ENCODE measurements at regions not wholly inside any gene's neighbourhood (a gene's known extent, or its start where the extent isn't known, plus 50 kb on each side); places are given as distances from the start of the nearest gene placed in this dataset.

DNA sequence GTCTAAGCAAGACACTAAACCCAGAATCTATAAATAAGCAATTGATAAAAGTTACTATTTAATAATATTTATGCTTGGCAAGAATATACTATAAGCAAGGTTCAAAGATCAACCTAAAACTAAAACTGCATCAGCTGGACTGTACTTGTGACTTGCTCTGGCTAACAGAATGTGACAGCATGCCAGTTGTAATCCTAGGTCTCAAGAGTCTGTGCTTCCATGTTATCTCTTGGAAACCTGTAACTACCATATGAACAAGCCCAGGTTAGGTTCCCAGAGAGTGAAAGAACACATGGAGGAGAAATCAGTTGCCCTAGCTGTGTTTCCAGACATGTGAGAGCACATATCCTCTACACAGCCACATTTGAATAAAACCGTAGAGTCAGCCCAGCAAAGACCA lies 297.4 kb downstream of the CDH2 start:
- Histone ChIP-seq H3K27ac (replicated peaks; ENCODE audit: low read length) (no peak overlapping the region), H3K4me2 (ENCODE audit: insufficient read depth, low read length, poor library complexity, severe bottlenecking) (no peak overlapping the region), H2AFZ (ENCODE audit: low read length) (no peak overlapping the region), H3K23ac (ENCODE audit: low read depth, low read length, poor library complexity) (no peak overlapping the region), H4K8ac (ENCODE audit: low read depth, low read length) (no peak overlapping the region), H3K9ac (ENCODE audit: low read depth, low read length, poor library complexity) (no peak overlapping the region), H2BK12ac (ENCODE audit: low read length) (no peak overlapping the region), H2BK120ac (ENCODE audit: low read depth, low read length) (no peak overlapping the region), H2AK5ac (ENCODE audit: low read depth, low read length) (no peak overlapping the region), H3K4me3 (ENCODE audit: low read length in 2 of 2) (no peak overlapping the region), H3K79me1 (ENCODE audit: low read depth, low read length) (no peaks in the 10 kb centered on the region), H3K9me3 (replicated peaks in 1 of 2; ENCODE audit: control insufficient read depth in 2 of 2, insufficient read depth in 1 of 2, low read depth in 1 of 2, low read length in 2 of 2) (no peaks in the 10 kb centered on the region), H3K14ac (ENCODE audit: low read length) (no peak overlapping the region), H3K18ac (ENCODE audit: low read length) (no peak overlapping the region), H3K4ac (ENCODE audit: low read length) (no peak overlapping the region), H4K91ac (ENCODE audit: low read depth, low read length, poor library complexity) (no peak overlapping the region), H3K36me3 (replicated peaks in 1 of 2; ENCODE audit: control insufficient read depth in 2 of 2, insufficient read depth in 2 of 2, low read length in 2 of 2) (no peaks in the 10 kb centered on the region), H3K27me3 (ENCODE audit: control insufficient read depth in 3 of 3, insufficient read depth in 3 of 3, low read depth in 1 of 3, low read length in 3 of 3) (no peaks in the 10 kb centered on the region), H2BK5ac (ENCODE audit: low read length) (no peak overlapping the region), H3K4me1 (ENCODE audit: control insufficient read depth in 2 of 2, insufficient read depth in 1 of 2, low read depth in 1 of 2, low read length in 2 of 2) (peaks cover 0 to 2% of the 10 kb centered on the region in 2 donors), H2BK15ac (ENCODE audit: low read length) (no peak overlapping the region)
- no CpG with 5 or more reads among the region's 1 CpG for whole genome bisulfite sequencing, 2 donors (ENCODE audit: extremely low coverage in 2 of 2, insufficient read length in 2 of 2, insufficient replicate concordance in 1 of 2)
- DNase-seq (ENCODE audit: low spot score): no peak

DNA sequence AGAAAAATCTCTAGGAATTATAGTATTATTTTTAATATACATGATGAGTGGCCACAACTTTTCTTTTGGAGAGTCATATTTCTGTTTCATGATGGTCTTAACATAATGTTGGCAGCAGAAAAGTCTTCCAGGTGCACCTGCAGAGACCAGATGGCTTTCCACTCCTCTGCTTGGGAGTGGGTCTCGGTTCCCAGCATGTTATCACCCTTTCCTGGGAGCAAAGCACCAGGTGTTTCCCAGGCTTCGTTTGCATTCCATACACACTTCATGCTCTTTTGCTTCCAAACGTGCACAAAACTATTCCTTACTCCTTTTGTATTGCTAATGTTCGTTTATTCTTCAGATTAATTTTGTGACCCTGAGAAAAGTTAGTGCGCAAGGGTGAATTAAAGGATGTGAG lies 305.2 kb downstream of the CDH2 start:
- no peak overlapping the region for H2BK15ac ChIP-seq (ENCODE audit: low read length)
- H2BK120ac ChIP-seq (ENCODE audit: low read depth, low read length): no peak overlapping the region
- no peaks in the 10 kb centered on the region for H3K79me1 ChIP-seq (ENCODE audit: low read depth, low read length)
- H3K4me3 ChIP-seq (ENCODE audit: low read length in 2 of 2): no peak overlapping the region
- H3K27me3 ChIP-seq (ENCODE audit: control insufficient read depth in 3 of 3, insufficient read depth in 3 of 3, low read depth in 1 of 3, low read length in 3 of 3): no peaks in the 10 kb centered on the region
- no peak overlapping the region for H3K23ac ChIP-seq (ENCODE audit: low read depth, low read length, poor library complexity)
- H4K8ac ChIP-seq (ENCODE audit: low read depth, low read length): no peak overlapping the region
- no peak overlapping the region for H3K9ac ChIP-seq (ENCODE audit: low read depth, low read length, poor library complexity)
- no peak overlapping the region for H3K18ac ChIP-seq (ENCODE audit: low read length)
- H4K91ac ChIP-seq (ENCODE audit: low read depth, low read length, poor library complexity): no peak overlapping the region
- no peak overlapping the region for H3K27ac ChIP-seq (replicated peaks; ENCODE audit: low read length)
- H2BK12ac ChIP-seq (ENCODE audit: low read length): no peak overlapping the region
- no peak overlapping the region for H3K4me2 ChIP-seq (ENCODE audit: insufficient read depth, low read length, poor library complexity, severe bottlenecking)
- no peaks in the 10 kb centered on the region for H3K36me3 ChIP-seq (replicated peaks in 1 of 2; ENCODE audit: control insufficient read depth in 2 of 2, insufficient read depth in 2 of 2, low read length in 2 of 2)
- H3K4me1 ChIP-seq (ENCODE audit: control insufficient read depth in 2 of 2, insufficient read depth in 1 of 2, low read depth in 1 of 2, low read length in 2 of 2): peaks cover 0 to 2% of the 10 kb centered on the region in 2 donors
- no CpG with 5 or more reads among the region's 5 CpGs for WGBS, 2 donors (ENCODE audit: extremely low coverage in 2 of 2, insufficient read length in 2 of 2, insufficient replicate concordance in 1 of 2)
- H2AFZ ChIP-seq (ENCODE audit: low read length): no peak overlapping the region
- H3K14ac ChIP-seq (ENCODE audit: low read length): no peak overlapping the region
- H3K9me3 ChIP-seq (replicated peaks in 1 of 2; ENCODE audit: control insufficient read depth in 2 of 2, insufficient read depth in 1 of 2, low read depth in 1 of 2, low read length in 2 of 2): no peaks in the 10 kb centered on the region
- H3K4ac ChIP-seq (ENCODE audit: low read length): no peak overlapping the region
- H2BK5ac ChIP-seq (ENCODE audit: low read length): no peak overlapping the region
- no peak for DNase-seq (ENCODE audit: low spot score)
- no peak overlapping the region for H2AK5ac ChIP-seq (ENCODE audit: low read depth, low read length)

GRCh38 chr18:27869735-27870134 lies 307.2 kb downstream of the CDH2 start:
- Histone ChIP-seq H2AK5ac (ENCODE audit: low read depth, low read length) (no peak overlapping the region), H2BK12ac (ENCODE audit: low read length) (no peak overlapping the region), H4K8ac (ENCODE audit: low read depth, low read length) (no peak overlapping the region), H2BK15ac (ENCODE audit: low read length) (no peak overlapping the region), H4K91ac (ENCODE audit: low read depth, low read length, poor library complexity) (no peak overlapping the region), H3K27ac (replicated peaks; ENCODE audit: low read length) (no peak overlapping the region), H3K4ac (ENCODE audit: low read length) (no peak overlapping the region), H3K9ac (ENCODE audit: low read depth, low read length, poor library complexity) (no peak overlapping the region), H3K79me1 (ENCODE audit: low read depth, low read length) (no peaks in the 10 kb centered on the region), H3K23ac (ENCODE audit: low read depth, low read length, poor library complexity) (no peak overlapping the region), H3K4me1 (ENCODE audit: control insufficient read depth in 2 of 2, insufficient read depth in 1 of 2, low read depth in 1 of 2, low read length in 2 of 2) (peaks cover 0 to 2% of the 10 kb centered on the region in 2 donors), H2AFZ (ENCODE audit: low read length) (no peak overlapping the region), H3K4me2 (ENCODE audit: insufficient read depth, low read length, poor library complexity, severe bottlenecking) (no peak overlapping the region), H2BK120ac (ENCODE audit: low read depth, low read length) (no peak overlapping the region), H2BK5ac (ENCODE audit: low read length) (no peak overlapping the region), H3K27me3 (ENCODE audit: control insufficient read depth in 3 of 3, insufficient read depth in 3 of 3, low read depth in 1 of 3, low read length in 3 of 3) (no peaks in the 10 kb centered on the region), H3K4me3 (ENCODE audit: low read length in 2 of 2) (no peak overlapping the region), H3K9me3 (replicated peaks in 1 of 2; ENCODE audit: control insufficient read depth in 2 of 2, insufficient read depth in 1 of 2, low read depth in 1 of 2, low read length in 2 of 2) (no peaks in the 10 kb centered on the region), H3K14ac (ENCODE audit: low read length) (no peak overlapping the region), H3K36me3 (replicated peaks in 1 of 2; ENCODE audit: control insufficient read depth in 2 of 2, insufficient read depth in 2 of 2, low read length in 2 of 2) (no peaks in the 10 kb centered on the region), H3K18ac (ENCODE audit: low read length) (no peak overlapping the region)
- no peak for DNase-seq (ENCODE audit: low spot score)
- WGBS, 2 donors (ENCODE audit: extremely low coverage in 2 of 2, insufficient read length in 2 of 2, insufficient replicate concordance in 1 of 2): no CpG with 5 or more reads among the region's 4 CpGs

DNA sequence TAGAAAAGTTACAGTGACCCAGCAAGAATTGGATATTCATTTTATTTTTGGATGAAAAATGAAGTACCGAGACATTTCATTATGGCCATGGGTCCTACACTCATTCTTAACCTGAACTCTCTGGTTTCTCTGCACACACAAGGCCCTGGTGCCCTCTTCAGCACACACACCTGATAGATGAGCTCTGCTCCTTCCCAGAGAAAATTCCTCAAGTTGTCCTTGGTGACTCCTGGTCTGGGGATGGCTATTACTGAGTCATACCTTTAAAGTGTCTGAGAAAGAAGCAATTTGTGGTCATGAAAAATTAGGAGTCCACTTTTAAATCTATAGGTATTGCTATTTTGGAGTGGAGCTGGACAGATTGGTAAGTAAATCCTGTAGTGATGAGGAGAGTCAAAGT lies 311.5 kb downstream of the CDH2 start:
- no peak overlapping the region for H2AK5ac ChIP-seq (ENCODE audit: low read depth, low read length)
- H3K4ac ChIP-seq (ENCODE audit: low read length): no peak overlapping the region
- no peak overlapping the region for H3K27ac ChIP-seq (replicated peaks; ENCODE audit: low read length)
- H3K36me3 ChIP-seq (replicated peaks in 1 of 2; ENCODE audit: control insufficient read depth in 2 of 2, insufficient read depth in 2 of 2, low read length in 2 of 2): no peaks in the 10 kb centered on the region
- H3K18ac ChIP-seq (ENCODE audit: low read length): no peak overlapping the region
- H3K79me1 ChIP-seq (ENCODE audit: low read depth, low read length): no peaks in the 10 kb centered on the region
- no peak overlapping the region for H4K91ac ChIP-seq (ENCODE audit: low read depth, low read length, poor library complexity)
- H2BK15ac ChIP-seq (ENCODE audit: low read length): no peak overlapping the region
- H3K14ac ChIP-seq (ENCODE audit: low read length): no peak overlapping the region
- H3K4me3 ChIP-seq (ENCODE audit: low read length in 2 of 2): no peak overlapping the region
- H2BK120ac ChIP-seq (ENCODE audit: low read depth, low read length): no peak overlapping the region
- H2BK5ac ChIP-seq (ENCODE audit: low read length): no peak overlapping the region
- no peak overlapping the region for H3K23ac ChIP-seq (ENCODE audit: low read depth, low read length, poor library complexity)
- H3K4me1 ChIP-seq (ENCODE audit: control insufficient read depth in 2 of 2, insufficient read depth in 1 of 2, low read depth in 1 of 2, low read length in 2 of 2): no peaks in the 10 kb centered on the region
- WGBS, 2 donors (ENCODE audit: extremely low coverage in 2 of 2, insufficient read length in 2 of 2, insufficient replicate concordance in 1 of 2): no CpG with 5 or more reads among the region's 1 CpG
- H3K9ac ChIP-seq (ENCODE audit: low read depth, low read length, poor library complexity): no peak overlapping the region
- no peaks in the 10 kb centered on the region for H3K9me3 ChIP-seq (replicated peaks in 1 of 2; ENCODE audit: control insufficient read depth in 2 of 2, insufficient read depth in 1 of 2, low read depth in 1 of 2, low read length in 2 of 2)
- no peak overlapping the region for H4K8ac ChIP-seq (ENCODE audit: low read depth, low read length)
- DNase-seq (ENCODE audit: low spot score): no peak
- no peak overlapping the region for H2AFZ ChIP-seq (ENCODE audit: low read length)
- H2BK12ac ChIP-seq (ENCODE audit: low read length): no peak overlapping the region
- no peaks in the 10 kb centered on the region for H3K27me3 ChIP-seq (ENCODE audit: control insufficient read depth in 3 of 3, insufficient read depth in 3 of 3, low read depth in 1 of 3, low read length in 3 of 3)
- H3K4me2 ChIP-seq (ENCODE audit: insufficient read depth, low read length, poor library complexity, severe bottlenecking): no peak overlapping the region

All from neuronal stem cell (in vitro differentiated cells).